HFFc6 (cell line): ENCODE measurements at regions not wholly inside any gene's neighbourhood (a gene's known extent, or its start where the extent isn't known, plus 50 kb on each side); places are given as distances from the start of the nearest gene placed in this dataset.

Experiments
- DNase-seq: peaks from one replicate; pipeline ENCODE4 v3.0.0-alpha.2; 2018
- H3K27ac Mint-ChIP-seq: 2 replicates; pipeline ENCODE4 v1.8.0; 2020; ENCODE audit warnings: mild to moderate bottlenecking, mixed read lengths
- H3K27me3 Mint-ChIP-seq: 2 replicates; pipeline ENCODE4 v1.8.0; 2021; ENCODE audit warnings: mild to moderate bottlenecking, moderate library complexity, mixed read lengths; ENCODE audit not compliant: insufficient read depth
- H3K36me3 Mint-ChIP-seq: 2 replicates; pipeline ENCODE4 v1.8.0; 2021; ENCODE audit warnings: low read depth, mixed read lengths
- H3K4me1 Mint-ChIP-seq: 2 replicates; pipeline ENCODE4 v1.8.0; 2020; ENCODE audit warnings: low read depth, mixed read lengths
- H3K4me3 Mint-ChIP-seq: 2 replicates; pipeline ENCODE4 v1.8.0; 2020; ENCODE audit warnings: mild to moderate bottlenecking, moderate library complexity, mixed read lengths
- H3K9me3 Mint-ChIP-seq: 2 replicates; pipeline ENCODE4 v1.8.0; 2020; ENCODE audit warnings: mild to moderate bottlenecking, mixed read lengths
- CTCF ChIP-seq: fragments of 200-600 bp; sonication (generic); IDR thresholded peaks from 2 replicates; pipeline ENCODE4 v1.5.0; 2021; ENCODE audit warnings: antibody characterized with exemption, mild to moderate bottlenecking

GRCh38 chr9:11233696-11234095 is 620.9 kb upstream of the PTPRD start:
- H3K4me3 Mint-ChIP-seq: no peak overlapping the region
- H3K36me3 Mint-ChIP-seq: peaks cover 9% of the 10 kb centered on the region
- H3K4me1 Mint-ChIP-seq: no peaks in the 10 kb centered on the region
- TF ChIP-seq CTCF: no peak
- peaks cover 48% of the 10 kb centered on the region for H3K9me3 Mint-ChIP-seq
- H3K27ac Mint-ChIP-seq: no peak overlapping the region
- no peaks in the 10 kb centered on the region for H3K27me3 Mint-ChIP-seq
- DNase-seq: no peak

GRCh38 chr9:11235061-11235460 is 622.3 kb upstream of the PTPRD start:
- Mint-ChIP-seq H3K9me3 (peaks cover 51% of the 10 kb centered on the region), H3K4me3 (no peak overlapping the region), H3K4me1 (no peaks in the 10 kb centered on the region), H3K36me3 (peaks cover 9% of the 10 kb centered on the region), H3K27me3 (no peaks in the 10 kb centered on the region), H3K27ac (no peak overlapping the region)
- no peak for TF ChIP-seq CTCF
- DNase-seq: no peak

- Mint-ChIP-seq H3K27me3 (no peaks in the 10 kb centered on the region; the same call in 1 of the 2 replicates), H3K9me3 (peaks cover 52% of the 10 kb centered on the region), H3K4me3 (no peak overlapping the region), H3K27ac (no peak overlapping the region), H3K4me1 (no peaks in the 10 kb centered on the region), H3K36me3 (no peaks in the 10 kb centered on the region)
- TF ChIP-seq CTCF: no peak
- DNase-seq: no peak
Measured at GRCh38 chr9:11241779-11242178, 629.0 kb upstream of the PTPRD start.

GRCh38 chr9:11257992-11258391 is 645.2 kb upstream of the PTPRD start:
- DNase-seq: no peak
- H3K4me1 Mint-ChIP-seq: no peaks in the 10 kb centered on the region
- peaks cover 45% of the 10 kb centered on the region for H3K9me3 Mint-ChIP-seq
- peaks cover 7% of the 10 kb centered on the region; the same call in 1 of the 2 replicates for H3K36me3 Mint-ChIP-seq
- no peak for TF ChIP-seq CTCF
- no peak overlapping the region for H3K4me3 Mint-ChIP-seq
- no peak overlapping the region for H3K27ac Mint-ChIP-seq
- peaks cover 2% of the 10 kb centered on the region; the same call in 1 of the 2 replicates for H3K27me3 Mint-ChIP-seq

- Mint-ChIP-seq H3K36me3 (no peaks in the 10 kb centered on the region), H3K4me3 (no peak overlapping the region), H3K27ac (no peak overlapping the region), H3K4me1 (no peaks in the 10 kb centered on the region), H3K27me3 (no peaks in the 10 kb centered on the region), H3K9me3 (peaks cover 34% of the 10 kb centered on the region)
- no peak for TF ChIP-seq CTCF
- no peak for DNase-seq
Measured at GRCh38 chr9:11269036-11269435, 656.2 kb upstream of the PTPRD start.

- no peak for TF ChIP-seq CTCF
- Mint-ChIP-seq H3K4me1 (no peaks in the 10 kb centered on the region), H3K27me3 (no peaks in the 10 kb centered on the region; the same call in 1 of the 2 replicates), H3K36me3 (0 out of 2 replicates have a peak, but pooled peaks cover 5% of the 10 kb centered on the region), H3K9me3 (peaks cover 22% of the 10 kb centered on the region), H3K27ac (no peak overlapping the region), H3K4me3 (no peak overlapping the region)
- DNase-seq: no peak
Measured at GRCh38 chr9:11275158-11275695, 662.4 kb upstream of the PTPRD start.
